Sigmoid colon (tissue), 6 donors: ENCODE measurements at regions not wholly inside any gene's neighbourhood (a gene's known extent, or its start where the extent isn't known, plus 50 kb on each side); places are given as distances from the start of the nearest gene placed in this dataset.
"Not testable (repeated sequence)": the region's sequence is repeated elsewhere in the genome, so short reads cannot be mapped to it uniquely, and the experiment has no call there.

Source experiments
- DNase-seq: peaks from one replicate; pipeline ENCODE4 v3.0.0-alpha.2; 2019
- H3K27ac ChIP-seq, 4 donors: fragments of 200-600 bp; sonication (generic); one replicate each; pipeline ENCODE4 v1.5.1; 2016 to 2019; ENCODE audit warnings: mild to moderate bottlenecking in 1 of 4
- H3K27me3 ChIP-seq, 3 donors: fragments of 200-600 bp; sonication (generic); one replicate each; pipeline ENCODE4 v1.5.1; 2019; ENCODE audit warnings: mild to moderate bottlenecking in 1 of 3
- H3K36me3 ChIP-seq, 4 donors: fragments of 200-600 bp; sonication (generic); one replicate each; pipeline ENCODE4 v1.5.1; 2016 to 2019
- H3K4me1 ChIP-seq, 4 donors: fragments of 200-600 bp; sonication (generic); one replicate each; pipeline ENCODE4 v1.5.1; 2017 to 2019
- H3K4me3 ChIP-seq, 4 donors: fragments of 200-600 bp; sonication (generic); one replicate each; pipeline ENCODE4 v1.5.1; 2017 to 2019; ENCODE audit warnings: mild to moderate bottlenecking in 2 of 4, moderate library complexity in 1 of 4
- H3K9me3 ChIP-seq, 4 donors: fragments of 200-600 bp in 3 of 4; sonication (generic) in 3 of 4; one replicate each; pipeline versions ENCODE4 v1.5.1 to v1.6.1; 2013 to 2019
- CTCF ChIP-seq, 4 experiments: fragments of 450-650 bp in 3 of 4; fragments of 200-600 bp in 1 of 4; IDR thresholded peaks; one replicate each; pipeline ENCODE4 v1.5.1; 2016 to 2019; ENCODE audit warnings: antibody characterized with exemption in 4 of 4, mild to moderate bottlenecking in 3 of 4, moderate library complexity in 2 of 4
- EP300 ChIP-seq, 4 donors: sonication (generic); formaldehyde crosslinking; IDR thresholded peaks; one replicate each; pipeline ENCODE4 v1.6.1; 2017; ENCODE audit warnings: antibody characterized with exemption in 4 of 4
- POLR2A ChIP-seq, 2 donors: fragments of 450-650 bp; IDR thresholded peaks; one replicate each; pipeline ENCODE4 v1.6.1; 2016; ENCODE audit warnings: antibody characterized with exemption in 2 of 2, mild to moderate bottlenecking in 2 of 2, moderate library complexity in 2 of 2
- POLR2AphosphoS5 ChIP-seq, 4 donors: sonication (generic); formaldehyde crosslinking; IDR thresholded peaks; one replicate each; pipeline ENCODE4 v1.6.1; 2017; ENCODE audit warnings: antibody characterized with exemption in 4 of 4
- WGBS, 2 donors: extraction: QIAGEN DNeasy Blood & Tissue Kit; methylation state at CpG; one replicate each; pipeline ENCODE4 v1.1.7; 2013; 5-methylcytosine and 5-hydroxymethylcytosine counted together
- intact Hi-C: fragments of 100-400 bp; cut with DNase I; formaldehyde crosslinking; loops from one replicate; pipeline ENCODE4 v1.15.1; 2023
- donor health status: healthy with polysubstance abuse.
- donor health status: healthy.

GRCh38 chr3:176262071-176262470 lies 935.2 kb downstream of the TBL1XR1 start:
- DNase-seq = no peak
- peaks cover 0 to 5% (median 2%) of the 10 kb centered on the region in 4 donors for H3K9me3 ChIP-seq
- no peaks in the 10 kb centered on the region for H3K27me3 ChIP-seq
- H3K36me3 ChIP-seq = no peaks in the 10 kb centered on the region
- TF ChIP-seq EP300 (IDR thresholded peaks at IDR 0.05) (no peak), POLR2A (IDR thresholded peaks at IDR 0.05) (no peak), CTCF (IDR thresholded peaks at IDR 0.05) (no peak)
- 48 to 86% methylated on average over 8 of the region's 8 CpGs for WGBS, 2 donors
- H3K4me3 ChIP-seq = no peak overlapping the region
- H3K27ac ChIP-seq = no peak overlapping the region
- no peaks in the 10 kb centered on the region for H3K4me1 ChIP-seq
- intact Hi-C loops = no loop called here

GRCh38 chr3:176247191-176247590 lies 950.1 kb downstream of the TBL1XR1 start:
- H3K4me3 ChIP-seq = no peak overlapping the region
- TF ChIP-seq POLR2A (IDR thresholded peaks at IDR 0.05) (no peak), EP300 (IDR thresholded peaks at IDR 0.05) (no peak), CTCF (IDR thresholded peaks at IDR 0.05) (no peak), POLR2AphosphoS5 (IDR thresholded peaks at IDR 0.05) (no peak)
- DNase-seq = no peak
- no peak overlapping the region for H3K27ac ChIP-seq
- no peaks in the 10 kb centered on the region for H3K36me3 ChIP-seq
- no peaks in the 10 kb centered on the region for H3K4me1 ChIP-seq
- intact Hi-C loops = no loop called here
- H3K27me3 ChIP-seq = no peaks in the 10 kb centered on the region
- H3K9me3 ChIP-seq = no peaks in the 10 kb centered on the region
- WGBS, 2 donors = 86 to 92% methylated on average over 3 of the region's 3 CpGs

- Histone ChIP-seq H3K4me3 (no peak overlapping the region), H3K27ac (no peak overlapping the region), H3K4me1 (no peaks in the 10 kb centered on the region), H3K9me3 (peaks cover 0 to 2% (median 0%) of the 10 kb centered on the region in 4 donors), H3K36me3 (no peaks in the 10 kb centered on the region), H3K27me3 (no peaks in the 10 kb centered on the region)
- TF ChIP-seq CTCF (IDR thresholded peaks at IDR 0.05) (no peak), POLR2A (IDR thresholded peaks at IDR 0.05) (no peak), POLR2AphosphoS5 (IDR thresholded peaks at IDR 0.05) (no peak), EP300 (IDR thresholded peaks at IDR 0.05) (no peak)
- intact Hi-C loops = no loop called here
- DNase-seq = no peak
- 81 to 89% methylated on average over 4 of the region's 4 CpGs for WGBS, 2 donors
These were observed 977.3 kb downstream of the TBL1XR1 start for GRCh38 chr3:176219970-176220369.

GRCh38 chr3:176214758-176215157 lies 982.5 kb downstream of the TBL1XR1 start:
- Histone ChIP-seq H3K36me3 (no peaks in the 10 kb centered on the region), H3K9me3 (peaks cover 0 to 2% (median 0%) of the 10 kb centered on the region in 4 donors), H3K27ac (no peak overlapping the region), H3K4me1 (no peaks in the 10 kb centered on the region), H3K4me3 (no peak overlapping the region), H3K27me3 (no peaks in the 10 kb centered on the region)
- intact Hi-C loops = no loop called here
- no peak for DNase-seq
- TF ChIP-seq EP300 (IDR thresholded peaks at IDR 0.05) (no peak), POLR2AphosphoS5 (IDR thresholded peaks at IDR 0.05) (no peak), CTCF (IDR thresholded peaks at IDR 0.05) (no peak), POLR2A (IDR thresholded peaks at IDR 0.05) (no peak)
- WGBS, 2 donors = 93 to 95% methylated on average over 1 of the region's 1 CpG

- H3K4me3 ChIP-seq, H3K36me3 ChIP-seq, H3K27me3 ChIP-seq, H3K27ac ChIP-seq, H3K4me1 ChIP-seq, intact Hi-C loops, DNase-seq, H3K9me3 ChIP-seq: not testable (repeated sequence)
- 96 to 97% methylated on average over 27 of the region's 27 CpGs for WGBS, 2 donors
These were observed 984.0 kb downstream of the TBL1XR1 start for GRCh38 chr3:176213314-176213713.
